IPS-15b (cell line): ENCODE measurements at regions not wholly inside any gene's neighbourhood (a gene's known extent, or its start where the extent isn't known, plus 50 kb on each side); places are given as distances from the start of the nearest gene placed in this dataset.
"Not testable (repeated sequence)": the region's sequence is repeated elsewhere in the genome, so short reads cannot be mapped to it uniquely, and the experiment has no call there.

Source experiments
- H3K27me3 ChIP-seq: one replicate; pipeline ENCODE4 v1.6.1; 2013; ENCODE audit warnings: low read length; ENCODE audit not compliant: control insufficient read depth, insufficient read depth
- H3K36me3 ChIP-seq: one replicate; pipeline ENCODE4 v1.6.1; 2013; ENCODE audit warnings: low read length; ENCODE audit not compliant: control insufficient read depth, insufficient read depth
- H3K4me1 ChIP-seq: one replicate; pipeline ENCODE4 v1.6.1; 2013; ENCODE audit warnings: mild to moderate bottlenecking, low read length; ENCODE audit not compliant: control insufficient read depth, insufficient read depth
- H3K4me3 ChIP-seq: one replicate; pipeline ENCODE4 v1.5.1; 2013; ENCODE audit warnings: low read depth, low read length
- H3K9ac ChIP-seq: one replicate; pipeline ENCODE4 v1.6.1; 2013; ENCODE audit warnings: low read depth, mild to moderate bottlenecking, low read length
- H3K9me3 ChIP-seq: one replicate; pipeline ENCODE4 v1.6.1; 2013; ENCODE audit warnings: mild to moderate bottlenecking, low read length; ENCODE audit not compliant: control insufficient read depth, insufficient read depth

DNA sequence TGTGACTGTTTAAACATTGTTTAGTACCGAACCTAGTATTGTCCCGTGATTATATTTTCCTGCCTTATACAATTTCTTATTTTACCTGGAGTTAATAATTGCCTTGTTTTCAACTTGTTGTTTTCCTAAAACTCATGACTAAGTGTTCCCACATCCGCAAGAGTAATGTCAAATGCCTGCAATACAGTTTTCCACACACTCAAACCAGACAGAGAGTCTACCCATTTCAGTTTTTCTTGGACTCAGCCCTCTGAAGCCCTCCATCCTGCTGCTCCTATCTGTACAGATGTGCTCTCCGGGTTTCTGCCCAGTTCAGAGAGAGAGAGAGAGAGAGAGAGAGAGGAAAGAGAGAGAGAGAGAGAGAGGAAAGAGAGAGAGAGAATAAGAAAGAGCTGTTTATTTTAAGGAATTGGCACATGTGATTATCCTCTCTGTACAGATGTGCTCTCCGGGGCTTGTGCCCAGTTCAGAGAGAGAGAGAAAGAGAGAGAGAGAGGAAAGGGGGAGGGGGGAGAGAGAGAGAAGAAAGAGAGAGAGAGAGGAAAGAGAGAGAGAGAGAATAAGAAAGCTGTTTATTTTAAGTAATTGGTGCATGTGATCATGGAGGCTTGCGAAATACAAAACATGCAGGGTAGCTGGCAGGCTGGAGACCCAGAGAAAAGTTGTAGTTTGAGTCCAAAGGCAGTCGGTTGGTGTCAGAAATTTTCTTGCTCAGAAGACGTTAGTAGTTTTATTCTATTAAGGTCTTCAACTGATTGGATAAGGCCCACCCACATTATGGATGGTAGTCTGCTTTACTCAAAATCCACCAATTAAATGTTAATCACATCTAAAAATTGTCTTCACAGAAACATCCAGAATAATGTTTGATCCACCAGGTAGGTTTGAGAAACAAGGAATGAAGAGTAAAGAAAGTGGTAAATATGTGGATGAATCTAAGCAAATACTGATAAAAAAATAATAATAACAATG lies 104.1 kb upstream of the GOLGA8J start:
- Histone ChIP-seq H3K9ac (no peak overlapping the region), H3K36me3 (no peaks in the 10 kb centered on the region), H3K27me3 (no peaks in the 10 kb centered on the region), H3K4me3 (no peak overlapping the region), H3K9me3 (no peaks in the 10 kb centered on the region), H3K4me1 (no peaks in the 10 kb centered on the region)

GRCh38 chr15:29974056-29974455 lies 108.7 kb upstream of the GOLGA8J start:
- H3K27me3 ChIP-seq = peaks cover 18% of the 10 kb centered on the region
- not testable (repeated sequence) for H3K9ac ChIP-seq, H3K4me3 ChIP-seq, H3K36me3 ChIP-seq, H3K4me1 ChIP-seq, H3K9me3 ChIP-seq

DNA sequence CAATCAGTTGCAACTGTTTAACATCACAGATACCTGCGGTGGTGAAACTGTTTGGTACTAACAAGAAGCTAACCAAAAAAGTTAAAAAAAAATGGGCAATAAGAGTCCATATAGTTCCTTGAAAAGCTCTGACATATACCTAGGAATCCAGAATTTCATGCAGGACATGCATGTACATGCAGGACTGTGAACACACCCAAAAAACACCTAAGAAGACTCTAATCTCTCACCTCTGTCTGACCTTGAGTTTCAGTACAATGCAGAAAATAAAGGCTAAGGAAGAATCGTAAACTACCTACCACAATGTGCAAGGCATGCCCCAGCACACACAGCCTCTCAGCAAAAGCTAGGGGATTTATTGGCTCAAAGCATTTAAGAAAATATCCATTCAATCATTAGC lies 110.7 kb upstream of the GOLGA8J start:
- Histone ChIP-seq H3K9ac (no peak overlapping the region), H3K36me3 (no peaks in the 10 kb centered on the region), H3K27me3 (peaks cover 31% of the 10 kb centered on the region), H3K4me1 (no peaks in the 10 kb centered on the region), H3K4me3 (no peak overlapping the region), H3K9me3 (no peaks in the 10 kb centered on the region)

GRCh38 chr15:29970402-29970695 lies 112.4 kb upstream of the GOLGA8J start:
- H3K9ac ChIP-seq = no peak overlapping the region
- peaks cover 38% of the 10 kb centered on the region for H3K27me3 ChIP-seq
- no peaks in the 10 kb centered on the region for H3K36me3 ChIP-seq
- H3K9me3 ChIP-seq = no peaks in the 10 kb centered on the region
- no peaks in the 10 kb centered on the region for H3K4me1 ChIP-seq
- H3K4me3 ChIP-seq = no peak overlapping the region

DNA sequence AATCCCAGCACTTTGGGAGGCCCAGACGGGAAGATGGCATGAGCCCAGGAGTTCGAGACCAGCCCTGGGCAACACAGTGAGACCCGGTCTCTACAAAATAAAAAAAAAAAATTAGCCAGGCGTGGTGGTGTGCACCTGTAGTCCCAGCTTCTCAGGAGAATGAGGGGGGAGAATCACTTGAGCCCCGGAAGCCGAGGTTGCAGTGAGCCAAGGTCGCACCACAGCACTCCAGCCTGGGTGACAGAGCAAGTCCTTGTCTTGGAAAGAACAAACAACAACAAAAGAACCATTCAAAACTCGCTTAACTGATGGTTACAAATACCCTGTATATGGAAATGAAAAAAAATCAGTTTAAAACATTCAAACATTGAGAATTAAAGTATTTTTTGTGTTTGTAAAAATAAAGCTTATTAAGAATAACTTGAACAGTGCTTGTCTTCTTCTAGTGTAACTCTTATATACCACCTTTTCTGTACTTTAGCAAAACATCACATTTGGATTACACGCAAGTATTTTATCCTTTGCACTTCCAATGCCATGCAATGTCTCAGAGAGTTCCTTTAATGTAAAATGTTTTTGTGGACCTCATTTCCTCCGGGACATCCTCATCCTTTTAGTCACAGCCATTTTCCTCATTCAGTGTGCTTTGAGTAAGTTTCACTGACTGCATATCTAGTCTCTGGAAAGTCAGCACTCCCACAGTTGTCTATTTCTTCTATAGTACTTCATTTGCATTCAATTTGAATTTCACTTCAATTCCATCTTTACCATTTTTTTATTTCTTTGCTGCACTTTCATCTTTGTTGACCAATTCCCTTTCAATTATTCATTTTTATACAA lies 113.0 kb upstream of the GOLGA8J start:
- Histone ChIP-seq H3K4me3 (peak overlapping the region; percentile 14), H3K4me1 (no peaks in the 10 kb centered on the region), H3K9ac (no peak overlapping the region), H3K27me3 (peaks cover 38% of the 10 kb centered on the region), H3K9me3 (no peaks in the 10 kb centered on the region), H3K36me3 (no peaks in the 10 kb centered on the region)

GRCh38 chr15:29968895-29969561 lies 113.7 kb upstream of the GOLGA8J start:
- H3K4me3 ChIP-seq = peak overlapping the region; percentile 33
- H3K4me1 ChIP-seq = no peaks in the 10 kb centered on the region
- no peaks in the 10 kb centered on the region for H3K36me3 ChIP-seq
- peaks cover 38% of the 10 kb centered on the region for H3K27me3 ChIP-seq
- H3K9me3 ChIP-seq = no peaks in the 10 kb centered on the region
- H3K9ac ChIP-seq = no peak overlapping the region

DNA sequence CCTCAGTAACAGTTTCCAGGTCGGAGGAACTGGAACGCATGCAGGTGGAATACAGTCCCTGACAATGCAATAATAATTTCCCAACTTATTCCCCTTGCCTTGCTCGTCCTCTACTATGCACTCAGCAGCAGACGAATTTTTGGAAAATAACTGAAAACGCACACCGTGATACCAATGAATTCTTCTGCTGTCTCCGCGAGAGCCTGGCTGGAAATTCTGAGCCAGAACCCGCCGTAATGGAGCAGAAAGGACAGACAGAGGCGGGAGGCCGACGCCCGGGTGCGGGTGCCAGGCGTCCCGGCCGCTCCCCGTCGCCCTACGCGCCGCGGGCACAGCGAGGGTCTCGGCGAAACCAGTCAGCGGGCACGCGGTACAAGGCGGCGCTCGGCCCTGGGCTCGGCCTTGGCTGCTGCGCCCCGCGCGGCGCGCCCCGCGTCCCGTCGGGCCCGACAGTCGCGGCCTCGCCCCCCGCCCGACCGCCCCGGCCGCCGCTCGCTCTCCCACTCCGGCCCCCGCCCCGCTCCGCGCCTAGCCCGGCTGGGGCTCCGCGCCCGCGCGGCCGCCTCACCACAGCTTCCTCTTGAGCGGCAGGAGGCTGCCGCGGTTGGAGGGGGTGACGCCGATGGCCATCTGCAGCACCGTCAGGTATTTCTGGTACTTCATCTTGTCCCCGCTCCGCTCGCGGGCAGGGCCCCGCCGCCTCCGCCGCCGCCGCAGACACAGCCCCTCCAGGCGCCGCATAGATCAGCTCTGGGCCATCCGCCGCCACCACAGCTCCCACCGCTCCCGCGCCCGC lies 114.5 kb upstream of the GOLGA8J start:
- no peak overlapping the region for H3K9ac ChIP-seq
- H3K36me3 ChIP-seq = no peaks in the 10 kb centered on the region
- no peaks in the 10 kb centered on the region for H3K4me1 ChIP-seq
- peaks cover 38% of the 10 kb centered on the region for H3K27me3 ChIP-seq
- peak overlapping the region; percentile 33 for H3K4me3 ChIP-seq
- no peaks in the 10 kb centered on the region for H3K9me3 ChIP-seq

- H3K4me1 ChIP-seq = no peaks in the 10 kb centered on the region
- no peak overlapping the region for H3K9ac ChIP-seq
- H3K9me3 ChIP-seq = no peaks in the 10 kb centered on the region
- H3K36me3 ChIP-seq = no peaks in the 10 kb centered on the region
- H3K27me3 ChIP-seq = peaks cover 10% of the 10 kb centered on the region
- no peak overlapping the region for H3K4me3 ChIP-seq
Observed at GRCh38 chr15:29962407-29962806, 120.3 kb upstream of the GOLGA8J start.

DNA sequence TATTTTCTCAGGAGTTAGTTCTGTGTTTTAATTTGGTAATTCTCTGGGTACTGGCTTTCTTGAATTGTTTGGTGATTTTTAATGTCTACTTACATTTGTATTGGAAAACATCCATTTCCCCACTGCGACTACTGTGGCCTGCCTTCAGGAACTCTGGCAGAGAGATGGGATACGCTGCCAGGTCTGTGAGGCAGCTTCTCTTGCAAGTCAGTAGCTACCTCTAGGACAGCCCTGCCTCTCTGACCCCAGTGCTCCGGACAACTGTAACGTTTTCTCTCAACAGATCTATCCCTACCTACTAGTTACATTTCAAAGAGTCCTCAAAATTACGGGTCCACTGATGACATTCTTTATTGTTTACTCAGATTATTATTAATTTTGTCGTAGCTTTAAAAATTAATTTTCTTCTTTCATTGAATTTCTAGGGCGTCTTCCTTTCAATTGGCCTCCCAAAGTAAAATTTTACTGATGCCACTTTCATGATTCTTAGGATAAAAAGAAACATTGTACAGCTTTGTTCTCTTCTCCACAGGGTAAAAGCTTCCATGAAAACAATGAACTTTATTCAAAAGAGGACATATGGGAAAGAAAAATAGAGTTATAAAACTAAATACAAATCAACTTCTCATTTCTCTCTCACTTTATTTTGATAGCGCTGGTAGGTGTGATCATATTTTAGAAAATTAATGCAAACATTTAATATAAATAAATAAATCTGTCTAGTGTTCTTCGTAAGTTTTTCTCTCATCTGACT lies 123.2 kb upstream of the GOLGA8J start:
- Histone ChIP-seq H3K4me3 (no peak overlapping the region), H3K9me3 (no peaks in the 10 kb centered on the region), H3K9ac (no peak overlapping the region), H3K36me3 (no peaks in the 10 kb centered on the region), H3K27me3 (no peaks in the 10 kb centered on the region), H3K4me1 (no peaks in the 10 kb centered on the region)

GRCh38 chr15:29952225-29952624 lies 130.0 kb upstream of the TJP1 start:
- Histone ChIP-seq H3K9ac (no peak overlapping the region), H3K4me3 (no peak overlapping the region), H3K4me1 (no peaks in the 10 kb centered on the region), H3K9me3 (no peaks in the 10 kb centered on the region), H3K27me3 (no peaks in the 10 kb centered on the region), H3K36me3 (no peaks in the 10 kb centered on the region)
